ENCODE measurements at regions not wholly inside any gene's neighbourhood (a gene's known extent, or its start where the extent isn't known, plus 50 kb on each side); places are given as distances from the start of the nearest gene placed in this dataset.

DNA sequence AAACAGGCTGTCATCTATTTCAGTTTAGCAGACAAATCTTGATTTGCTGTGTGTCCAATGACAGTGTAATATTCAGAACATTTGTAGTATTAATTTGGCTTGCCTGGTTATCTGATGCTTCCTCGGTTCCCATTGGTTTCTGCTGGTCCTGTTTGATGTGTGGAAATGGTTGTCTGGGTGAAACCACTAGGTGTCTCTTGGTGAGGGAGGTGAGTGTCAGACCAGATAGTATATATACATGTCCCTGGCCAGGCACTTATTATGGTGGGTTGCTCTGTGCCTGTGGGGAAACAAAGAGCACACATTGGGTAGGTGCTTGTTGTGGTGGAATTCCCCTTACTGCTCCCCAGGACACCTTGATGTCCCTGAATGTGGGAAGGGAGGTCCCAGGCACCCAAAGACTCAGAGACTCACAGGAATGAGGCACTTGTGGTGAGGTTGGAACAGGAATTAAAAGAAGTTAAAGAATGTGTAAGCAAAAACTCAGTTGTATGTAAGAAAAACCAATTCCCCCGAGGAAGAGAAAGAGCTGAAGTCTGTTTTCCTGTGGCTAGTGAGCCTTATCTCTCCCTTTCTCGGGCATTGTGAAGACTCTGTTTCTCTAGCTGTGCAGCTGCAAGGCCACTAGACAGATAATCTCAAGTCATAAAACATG, 1519.1 kb downstream of the BRINP3 start:
- no peak for DNase-seq (ENCODE audit: low spot score)
- TF ChIP-seq, protein P1, sequence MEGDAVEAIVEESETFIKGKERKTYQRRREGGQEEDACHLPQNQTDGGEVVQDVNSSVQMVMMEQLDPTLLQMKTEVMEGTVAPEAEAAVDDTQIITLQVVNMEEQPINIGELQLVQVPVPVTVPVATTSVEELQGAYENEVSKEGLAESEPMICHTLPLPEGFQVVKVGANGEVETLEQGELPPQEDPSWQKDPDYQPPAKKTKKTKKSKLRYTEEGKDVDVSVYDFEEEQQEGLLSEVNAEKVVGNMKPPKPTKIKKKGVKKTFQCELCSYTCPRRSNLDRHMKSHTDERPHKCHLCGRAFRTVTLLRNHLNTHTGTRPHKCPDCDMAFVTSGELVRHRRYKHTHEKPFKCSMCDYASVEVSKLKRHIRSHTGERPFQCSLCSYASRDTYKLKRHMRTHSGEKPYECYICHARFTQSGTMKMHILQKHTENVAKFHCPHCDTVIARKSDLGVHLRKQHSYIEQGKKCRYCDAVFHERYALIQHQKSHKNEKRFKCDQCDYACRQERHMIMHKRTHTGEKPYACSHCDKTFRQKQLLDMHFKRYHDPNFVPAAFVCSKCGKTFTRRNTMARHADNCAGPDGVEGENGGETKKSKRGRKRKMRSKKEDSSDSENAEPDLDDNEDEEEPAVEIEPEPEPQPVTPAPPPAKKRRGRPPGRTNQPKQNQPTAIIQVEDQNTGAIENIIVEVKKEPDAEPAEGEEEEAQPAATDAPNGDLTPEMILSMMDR (IDR thresholded peaks at IDR 0.05; ENCODE audit: extremely low read depth, missing control alignments), result no peak

DNA sequence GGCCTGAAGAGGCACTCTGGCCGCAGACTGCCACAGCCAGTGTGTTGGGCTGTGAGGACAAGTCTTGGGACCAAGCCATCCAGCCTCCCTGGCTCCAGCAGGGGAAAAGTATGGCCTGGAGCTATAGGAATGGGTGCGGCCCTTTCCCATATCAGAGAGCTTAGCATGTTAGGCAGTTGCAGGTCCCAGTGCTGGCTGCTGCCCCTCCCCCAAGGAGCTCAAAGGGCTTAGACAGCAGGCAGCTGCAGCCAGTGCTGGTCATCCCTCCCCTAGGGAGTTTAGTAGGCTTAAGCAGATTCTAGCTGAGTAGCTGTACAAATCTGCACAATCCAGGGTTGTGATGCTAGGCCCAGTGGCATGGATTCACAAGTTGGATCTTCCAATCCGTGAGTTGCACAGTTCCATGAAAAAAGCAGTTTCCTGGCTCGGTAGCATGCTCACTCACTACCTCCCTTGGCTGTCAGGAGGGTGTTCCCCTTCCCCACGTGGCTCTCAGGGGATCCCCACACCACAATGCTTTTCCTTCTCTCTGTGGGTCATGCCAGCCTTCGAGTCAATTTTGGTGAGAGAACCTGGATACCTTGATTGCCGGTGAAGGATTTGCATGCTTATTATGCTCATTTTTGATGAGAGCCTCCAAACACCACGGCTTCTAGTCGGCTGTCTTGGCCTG, 1490.8 kb downstream of the BRINP3 start:
- DNase-seq (ENCODE audit: low spot score), result no peak
- TF ChIP-seq, protein P1 (IDR thresholded peaks at IDR 0.05; ENCODE audit: extremely low read depth, missing control alignments), result no peak

DNA sequence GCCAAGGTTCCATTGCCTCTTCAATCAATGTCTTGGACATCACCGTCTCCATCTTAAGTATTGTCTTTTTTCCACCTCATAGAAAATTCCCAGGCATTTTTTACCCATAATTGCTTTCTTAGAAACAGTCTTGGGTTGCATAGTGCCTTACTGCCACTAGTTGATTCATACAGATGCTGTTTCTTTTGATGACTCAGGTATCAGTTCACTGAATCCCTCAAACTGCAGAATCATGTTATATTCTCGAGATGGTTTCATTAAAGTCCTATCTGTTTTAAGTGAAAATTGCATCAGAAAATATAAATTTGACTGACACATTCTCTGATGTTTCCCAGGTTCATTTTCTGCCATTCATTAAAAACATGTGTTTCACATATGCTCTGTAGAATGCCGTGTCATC, 1489.1 kb downstream of the BRINP3 start:
- TF ChIP-seq, protein P1 (IDR thresholded peaks at IDR 0.05; ENCODE audit: extremely low read depth, missing control alignments), result no peak
- DNase-seq (ENCODE audit: low spot score), result no peak

DNA sequence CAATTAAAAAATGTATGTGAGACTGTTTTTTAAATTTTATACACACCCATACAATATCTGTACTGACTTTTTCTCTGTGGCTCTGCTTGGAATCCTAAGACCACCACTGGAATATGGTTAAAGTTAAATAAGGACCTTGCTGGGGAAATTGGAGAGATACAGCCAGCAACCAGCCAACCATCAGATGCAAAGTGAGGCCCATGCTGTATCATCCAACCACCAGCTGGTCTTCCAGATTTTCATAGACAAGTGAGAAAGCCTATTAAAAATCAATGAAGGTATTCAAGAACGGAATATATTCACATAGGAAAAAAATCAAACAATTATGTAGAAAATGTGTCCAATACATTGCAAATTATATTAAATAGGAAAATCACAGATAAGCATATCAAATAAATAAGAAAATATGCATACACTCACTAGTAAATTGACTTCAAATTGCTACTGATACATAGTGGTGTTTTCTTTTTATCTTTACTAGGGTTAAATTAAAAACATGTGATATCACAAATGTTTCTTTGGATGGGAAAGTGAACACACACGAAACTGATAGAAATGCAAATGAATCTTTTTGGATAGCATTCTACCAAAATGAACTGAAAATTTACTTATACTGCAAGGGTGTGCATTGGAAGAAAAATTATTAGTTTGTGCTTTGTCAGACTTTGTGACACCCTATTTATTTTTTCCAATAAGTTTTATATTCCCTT, 1486.3 kb downstream of the BRINP3 start:
- DNase-seq (ENCODE audit: low spot score), result no peak
- TF ChIP-seq, protein P1 (IDR thresholded peaks at IDR 0.05; ENCODE audit: extremely low read depth, missing control alignments), result no peak

DNA sequence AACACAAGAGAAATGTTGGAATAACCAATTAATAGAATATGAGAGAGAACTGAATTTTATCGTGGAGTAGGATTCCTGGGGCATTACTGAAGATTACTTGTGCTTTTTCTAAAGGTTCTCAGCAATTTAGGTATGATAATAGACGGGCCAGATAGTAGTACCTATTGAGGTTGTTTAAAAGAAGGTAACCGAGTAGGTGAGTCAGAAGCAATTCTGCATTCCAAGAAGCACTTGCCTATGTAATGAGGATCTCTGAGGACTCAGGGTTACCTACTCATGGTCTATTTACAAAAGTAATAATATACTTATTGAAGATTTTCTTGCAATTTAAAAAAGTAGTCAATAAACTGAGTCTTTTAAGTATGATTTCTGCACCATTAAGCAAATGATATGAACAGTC, 1469.8 kb downstream of the BRINP3 start:
- TF ChIP-seq, protein P1 (IDR thresholded peaks at IDR 0.05; ENCODE audit: extremely low read depth, missing control alignments), result no peak
- DNase-seq (ENCODE audit: low spot score), result no peak

DNA sequence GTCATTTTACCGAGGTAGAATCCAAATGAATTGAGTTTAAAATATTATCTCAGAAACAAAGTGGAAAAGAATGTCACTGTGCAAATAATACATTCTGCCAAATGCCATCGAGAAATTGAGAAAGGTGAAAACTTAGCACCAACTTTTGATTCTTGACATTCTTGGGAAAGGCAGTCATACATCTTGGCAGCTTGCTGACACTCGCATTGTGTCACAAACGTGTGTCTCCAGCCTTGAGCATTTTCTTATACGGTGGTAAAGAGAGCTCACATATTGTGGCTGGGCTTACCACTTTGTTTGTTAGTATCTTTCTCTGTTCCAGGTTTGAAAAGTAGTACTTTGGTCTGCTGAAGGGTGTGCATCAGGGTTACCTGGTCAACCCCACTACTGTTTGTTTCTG, 1456.1 kb downstream of the BRINP3 start:
- TF ChIP-seq, protein P1 (IDR thresholded peaks at IDR 0.05; ENCODE audit: extremely low read depth, missing control alignments), result no peak
- DNase-seq (ENCODE audit: low spot score), result no peak

DNA sequence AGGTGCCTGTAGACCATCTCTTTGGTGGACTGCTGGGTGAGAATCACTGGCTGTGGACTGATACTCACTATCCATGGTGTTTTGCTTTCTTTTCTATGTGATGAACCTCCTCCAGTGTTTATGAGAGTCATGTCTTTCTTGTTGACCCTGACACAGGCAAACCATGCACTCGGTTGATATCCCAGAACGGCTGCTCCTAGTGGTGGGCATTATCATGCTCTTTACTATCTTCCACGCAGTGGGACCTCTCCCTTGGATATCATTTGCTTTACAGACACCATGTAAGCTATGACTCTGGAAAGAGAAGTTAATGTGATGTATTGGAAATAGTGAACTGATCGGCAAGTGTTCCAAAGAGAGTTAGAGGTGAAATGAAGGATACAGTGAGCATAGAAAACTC, 1455.6 kb downstream of the BRINP3 start:
- DNase-seq (ENCODE audit: low spot score), result no peak
- TF ChIP-seq, protein P1 (IDR thresholded peaks at IDR 0.05; ENCODE audit: extremely low read depth, missing control alignments), result no peak
